Ovary (tissue), 7 donors: ENCODE measurements at regions not wholly inside any gene's neighbourhood (a gene's known extent, or its start where the extent isn't known, plus 50 kb on each side); places are given as distances from the start of the nearest gene placed in this dataset.

Experiments
- DNase-seq, 5 donors: peaks; one replicate each; pipeline ENCODE4 v3.0.0-alpha.2; 2019 to 2020
- H3K27ac ChIP-seq, 2 donors: fragments of 200-600 bp; one replicate each; pipeline versions ENCODE4 v1.5.1 to v1.8.0; 2019 to 2022
- H3K27me3 ChIP-seq: fragments of 200-600 bp; one replicate; pipeline ENCODE4 v1.8.0; 2022
- H3K36me3 ChIP-seq: fragments of 200-600 bp; sonication (generic); one replicate; pipeline ENCODE4 v1.5.1; 2019
- H3K4me1 ChIP-seq: one replicate; pipeline ENCODE4 v1.8.1; 2013; ENCODE audit warnings: mild to moderate bottlenecking, moderate library complexity; ENCODE audit not compliant: insufficient read depth
- H3K4me3 ChIP-seq: fragments of 200-600 bp; sonication (generic); one replicate; pipeline ENCODE4 v1.5.1; 2017
- H3K9me3 ChIP-seq, 2 donors: fragments of 200-600 bp in 1 of 2; sonication (generic) in 1 of 2; one replicate each; pipeline versions ENCODE4 v1.5.1 to v1.8.1; 2013 to 2019; ENCODE audit warnings: mild to moderate bottlenecking in 1 of 2, moderate library complexity in 1 of 2
- EP300 ChIP-seq: sonication (generic); formaldehyde crosslinking; IDR thresholded peaks from one replicate; pipeline ENCODE4 v1.6.1; 2017; ENCODE audit warnings: antibody characterized with exemption
- POLR2A ChIP-seq: fragments of 450-650 bp; IDR thresholded peaks from one replicate; pipeline ENCODE4 v1.6.1; 2017; ENCODE audit warnings: antibody characterized with exemption, mild to moderate bottlenecking, moderate library complexity
- WGBS, 3 donors: extraction: QIAGEN DNeasy Blood & Tissue Kit in 1 of 3; methylation state at CpG; one replicate each; pipeline versions ENCODE4 v1.1.5 to v1.1.7; 2013 to 2017; 5-methylcytosine and 5-hydroxymethylcytosine counted together
- intact Hi-C, 4 donors: fragments of 100-400 bp; cut with DNase I; formaldehyde crosslinking; loops; one replicate each; pipeline versions ENCODE4 v1.11.0 to v1.15.1; 2022 to 2023
- TF ChIP-seq, protein P1 (sequence below), 3 donors: fragments of 450-650 bp in 2 of 3; fragments of 200-600 bp in 1 of 3; IDR thresholded peaks; one replicate each; pipeline versions ENCODE4 v1.5.1 to v1.8.0; 2016 to 2022; ENCODE audit warnings: antibody characterized with exemption in 3 of 3, mild to moderate bottlenecking in 1 of 3
- donor health status: DM: no; HTN: no; CAD: no; lungs with moderate emphysema.
- donor health status: DM: no; HTN: no; CAD: no.
- donor health status: Bipolar disorder and iron deficiency.
- donor health status: DM: no; HTN: no; CAD: no.
- donor health status: DM: yes; HTN: yes; CAD: no.

DNA sequence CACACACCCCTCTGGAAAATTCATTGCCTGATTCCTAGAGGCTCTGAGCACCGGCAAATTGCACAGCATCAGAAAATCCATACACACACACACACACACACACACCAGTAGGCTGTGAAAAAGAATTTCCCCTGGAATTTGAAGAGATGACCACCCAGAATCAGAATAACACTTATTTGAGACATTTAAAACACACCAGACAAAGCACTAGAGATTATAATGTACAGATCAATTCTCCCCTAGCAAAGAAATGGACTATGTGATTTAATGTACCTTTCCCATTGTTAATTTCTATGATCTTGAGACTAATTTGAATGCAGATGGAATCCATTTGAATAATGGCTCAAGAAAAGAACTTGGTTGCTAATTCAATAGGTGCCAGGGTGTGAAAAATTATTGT, 399.3 kb downstream of the HNRNPD start:
- Histone ChIP-seq H3K9me3 (no peaks in the 10 kb centered on the region), H3K4me3 (no peak overlapping the region), H3K27me3 (no peaks in the 10 kb centered on the region), H3K4me1 (no peaks in the 10 kb centered on the region), H3K27ac (no peak overlapping the region), H3K36me3 (no peaks in the 10 kb centered on the region)
- no peak for DNase-seq
- WGBS, 3 donors, result 20 to 46% (median 39%) methylated on average over 1 of the region's 1 CpG
- no peak for TF ChIP-seq EP300
- TF ChIP-seq, protein P1, sequence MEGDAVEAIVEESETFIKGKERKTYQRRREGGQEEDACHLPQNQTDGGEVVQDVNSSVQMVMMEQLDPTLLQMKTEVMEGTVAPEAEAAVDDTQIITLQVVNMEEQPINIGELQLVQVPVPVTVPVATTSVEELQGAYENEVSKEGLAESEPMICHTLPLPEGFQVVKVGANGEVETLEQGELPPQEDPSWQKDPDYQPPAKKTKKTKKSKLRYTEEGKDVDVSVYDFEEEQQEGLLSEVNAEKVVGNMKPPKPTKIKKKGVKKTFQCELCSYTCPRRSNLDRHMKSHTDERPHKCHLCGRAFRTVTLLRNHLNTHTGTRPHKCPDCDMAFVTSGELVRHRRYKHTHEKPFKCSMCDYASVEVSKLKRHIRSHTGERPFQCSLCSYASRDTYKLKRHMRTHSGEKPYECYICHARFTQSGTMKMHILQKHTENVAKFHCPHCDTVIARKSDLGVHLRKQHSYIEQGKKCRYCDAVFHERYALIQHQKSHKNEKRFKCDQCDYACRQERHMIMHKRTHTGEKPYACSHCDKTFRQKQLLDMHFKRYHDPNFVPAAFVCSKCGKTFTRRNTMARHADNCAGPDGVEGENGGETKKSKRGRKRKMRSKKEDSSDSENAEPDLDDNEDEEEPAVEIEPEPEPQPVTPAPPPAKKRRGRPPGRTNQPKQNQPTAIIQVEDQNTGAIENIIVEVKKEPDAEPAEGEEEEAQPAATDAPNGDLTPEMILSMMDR (IDR thresholded peaks at IDR 0.05), result no peak
- intact Hi-C loops, result no loop called here

DNA sequence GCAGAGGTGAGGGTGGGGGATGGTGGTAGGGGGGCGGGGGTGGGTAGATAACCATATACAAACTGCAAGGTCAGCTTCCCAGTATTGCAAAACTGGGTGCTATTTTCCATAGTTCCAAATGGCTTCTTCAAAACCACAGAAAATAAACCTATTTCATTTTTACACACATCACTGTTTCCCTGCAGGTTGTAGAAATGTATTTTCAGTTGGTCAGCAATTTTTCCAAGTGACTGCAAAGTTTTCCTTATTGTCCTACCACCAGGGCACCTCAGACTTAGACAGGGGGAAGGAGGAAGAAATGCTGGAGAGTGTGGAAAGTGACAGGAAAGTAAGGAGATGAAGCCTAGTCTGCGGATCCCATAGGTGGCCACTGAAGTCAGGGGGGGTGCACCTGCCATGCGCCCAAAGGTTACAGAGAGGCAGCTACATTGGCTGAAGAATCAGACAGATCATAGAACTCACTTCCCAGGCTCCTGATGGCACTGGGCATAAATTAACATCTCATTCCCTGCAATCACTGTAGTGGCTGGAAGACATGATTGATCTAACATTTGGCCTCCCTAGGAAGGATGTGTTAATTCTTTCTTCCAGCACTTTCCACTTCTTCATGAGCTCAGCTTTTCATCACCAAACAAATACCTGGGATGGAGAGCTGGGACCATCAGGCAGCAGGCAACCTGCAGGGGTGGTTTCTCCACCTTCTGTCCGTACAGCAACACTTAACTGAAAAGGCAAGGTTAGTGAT, 402.0 kb downstream of the HNRNPD start:
- WGBS, 3 donors, result 52 to 75% (median 62%) methylated on average over 4 of the region's 4 CpGs
- Histone ChIP-seq H3K27ac (no peak overlapping the region), H3K4me3 (no peak overlapping the region), H3K9me3 (no peaks in the 10 kb centered on the region), H3K4me1 (no peaks in the 10 kb centered on the region), H3K36me3 (no peaks in the 10 kb centered on the region), H3K27me3 (no peaks in the 10 kb centered on the region)
- DNase-seq, result no peak
- intact Hi-C loops, result no loop called here
- no peak for TF ChIP-seq POLR2A
- no peak for TF ChIP-seq EP300
- TF ChIP-seq, protein P1 (IDR thresholded peaks at IDR 0.05), result no peak

DNA sequence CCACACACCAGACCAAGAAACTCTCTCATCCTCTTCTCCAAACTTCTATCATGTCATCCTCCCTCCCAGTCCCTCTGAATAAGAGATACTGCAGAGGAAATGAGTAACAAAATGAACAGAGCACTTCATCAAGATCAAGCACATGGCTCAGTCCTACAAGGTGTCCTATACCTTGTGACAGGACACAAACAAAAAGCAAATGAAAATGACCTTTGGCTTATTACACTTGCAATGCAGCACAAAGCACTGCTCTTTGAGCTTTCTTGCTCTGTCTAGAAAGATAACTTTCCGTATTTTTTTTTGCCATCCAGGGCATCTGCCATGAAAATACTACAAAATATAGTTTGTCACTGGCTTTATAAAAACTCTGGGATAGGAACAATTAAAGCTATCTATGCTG, 402.7 kb downstream of the HNRNPD start:
- Histone ChIP-seq H3K27ac (no peak overlapping the region), H3K27me3 (no peaks in the 10 kb centered on the region), H3K4me3 (no peak overlapping the region), H3K4me1 (no peaks in the 10 kb centered on the region), H3K9me3 (no peaks in the 10 kb centered on the region), H3K36me3 (no peaks in the 10 kb centered on the region)
- no peak for TF ChIP-seq EP300
- no peak for TF ChIP-seq POLR2A
- TF ChIP-seq, protein P1 (IDR thresholded peaks at IDR 0.05), result no peak
- intact Hi-C loops, result no loop called here
- DNase-seq, result no peak
- WGBS, 3 donors, result 78 to 87% (median 84%) methylated on average over 1 of the region's 1 CpG

DNA sequence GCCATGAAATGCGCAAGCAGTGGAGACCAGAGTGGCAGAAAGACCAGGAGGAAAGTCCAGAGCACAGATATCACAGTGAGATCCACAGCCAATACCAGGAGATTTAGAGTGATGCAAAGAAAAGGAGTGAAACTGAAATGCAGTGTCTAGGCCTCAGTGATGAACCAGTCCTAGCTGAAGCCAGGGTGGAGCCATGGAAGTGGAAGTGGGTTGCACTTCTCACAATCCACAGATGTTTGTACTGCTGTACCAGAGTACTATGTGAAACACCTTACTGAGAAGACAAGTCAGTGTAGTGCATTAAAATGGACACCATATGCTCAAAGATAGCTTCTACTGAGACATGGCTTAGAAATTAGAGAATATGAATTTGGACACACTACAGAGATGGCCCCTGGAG, 403.3 kb downstream of the HNRNPD start:
- TF ChIP-seq EP300 (no peak), POLR2A (no peak)
- TF ChIP-seq, protein P1 (IDR thresholded peaks at IDR 0.05), result no peak
- DNase-seq, result no peak
- Histone ChIP-seq H3K4me1 (no peaks in the 10 kb centered on the region), H3K27ac (no peak overlapping the region), H3K9me3 (no peaks in the 10 kb centered on the region), H3K36me3 (no peaks in the 10 kb centered on the region), H3K27me3 (no peaks in the 10 kb centered on the region), H3K4me3 (no peak overlapping the region)
- 91 to 97% (median 97%) methylated on average over 1 of the region's 1 CpG for WGBS, 3 donors
- intact Hi-C loops, result no loop called here
